GM19372 (cell line): ENCODE measurements at regions not wholly inside any gene's neighbourhood (a gene's known extent, or its start where the extent isn't known, plus 50 kb on each side); places are given as distances from the start of the nearest gene placed in this dataset.
"Not testable (repeated sequence)": the region's sequence is repeated elsewhere in the genome, so short reads cannot be mapped to it uniquely, and the experiment has no call there.

ENCODE experiments used
- ATAC-seq: cut with Tn5 transposase; IDR thresholded peaks from one replicate; pipeline ENCODE4 v1.9.1; 2021; ENCODE audit warnings: mild to moderate bottlenecking, low read depth, moderate library complexity; ENCODE audit not compliant: unreplicated experiment

DNA sequence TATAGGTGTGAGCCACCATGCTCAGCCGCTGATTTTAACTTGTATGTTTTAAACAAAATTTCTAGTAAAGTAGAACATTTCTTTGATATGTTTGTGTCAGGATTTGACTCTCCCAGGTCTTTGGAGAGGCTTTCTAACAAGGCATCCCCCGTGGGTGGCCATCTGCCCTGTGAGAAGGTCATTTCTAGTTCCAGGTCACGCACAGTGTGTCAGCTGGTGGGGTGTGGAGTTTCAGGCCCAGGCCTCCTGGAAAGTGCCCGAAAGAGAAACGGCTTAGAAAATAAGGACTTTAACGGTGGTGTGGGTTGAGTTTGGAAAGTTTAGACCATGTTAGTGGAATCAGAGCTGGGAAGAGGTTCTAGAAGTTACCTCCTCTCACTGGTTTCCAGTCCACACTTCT is 61.0 kb downstream of the SPDYE17 start:
- ATAC-seq: not testable (repeated sequence)

DNA sequence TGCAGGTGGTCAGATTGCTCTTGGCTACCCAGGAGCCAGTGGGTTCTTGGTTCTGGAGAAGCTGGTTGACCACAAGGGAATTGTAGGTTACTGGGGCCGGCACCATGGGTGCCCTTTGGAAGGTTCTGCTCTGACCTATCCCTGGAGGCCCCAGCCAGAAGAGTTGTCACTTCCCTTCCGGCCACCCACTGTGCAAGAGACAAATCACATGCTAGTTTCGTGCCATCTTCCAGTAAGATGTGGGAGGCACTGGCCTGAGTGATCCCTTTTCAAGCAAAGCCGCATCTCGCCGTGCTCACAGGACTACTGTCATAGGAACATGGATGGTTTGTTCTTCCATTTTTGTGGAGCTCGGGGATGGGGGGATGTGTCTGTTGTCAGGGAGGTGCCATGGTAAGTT is 62.3 kb downstream of the SPDYE17 start:
- not testable (repeated sequence) for ATAC-seq

DNA sequence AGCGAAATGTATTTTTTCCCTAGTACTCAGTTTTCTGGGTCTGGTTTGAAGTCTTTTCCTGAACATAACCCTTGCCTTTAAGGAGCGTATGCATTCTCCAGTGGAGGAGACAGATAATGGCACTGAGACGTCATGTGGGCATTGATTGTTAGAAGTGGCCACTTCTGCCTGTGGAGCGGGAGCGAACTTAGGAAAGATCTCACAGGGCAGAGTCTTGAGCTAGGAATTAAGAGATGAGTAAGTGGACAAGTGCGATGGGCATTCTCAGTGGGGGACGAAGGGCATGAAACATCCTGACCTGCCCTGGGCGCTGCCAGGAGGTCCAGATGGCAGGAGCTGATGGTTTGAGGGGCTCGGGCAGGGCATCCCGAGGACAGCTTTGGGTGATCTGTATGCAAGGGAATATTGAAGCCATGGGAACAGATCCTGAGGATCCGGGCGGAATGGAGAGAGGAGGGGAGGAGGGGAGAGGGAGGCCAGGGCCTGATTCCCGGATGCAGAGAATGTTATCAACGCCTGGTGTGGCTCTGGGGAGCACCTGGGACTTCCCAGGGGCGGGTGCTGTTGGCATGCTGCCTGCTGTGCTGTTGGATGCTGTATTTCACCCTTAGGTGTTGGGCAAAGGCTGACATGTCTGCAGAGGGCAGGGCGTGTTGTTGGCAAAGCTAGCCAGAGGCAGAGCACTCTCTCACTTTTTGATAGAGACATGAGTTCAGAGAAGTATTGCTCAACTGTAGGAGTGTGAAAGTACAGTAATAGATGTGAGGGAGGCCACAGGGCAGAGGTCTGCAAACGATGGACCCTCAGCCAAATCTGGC is 66.2 kb downstream of the SPDYE17 start:
- ATAC-seq: not testable (repeated sequence)

DNA sequence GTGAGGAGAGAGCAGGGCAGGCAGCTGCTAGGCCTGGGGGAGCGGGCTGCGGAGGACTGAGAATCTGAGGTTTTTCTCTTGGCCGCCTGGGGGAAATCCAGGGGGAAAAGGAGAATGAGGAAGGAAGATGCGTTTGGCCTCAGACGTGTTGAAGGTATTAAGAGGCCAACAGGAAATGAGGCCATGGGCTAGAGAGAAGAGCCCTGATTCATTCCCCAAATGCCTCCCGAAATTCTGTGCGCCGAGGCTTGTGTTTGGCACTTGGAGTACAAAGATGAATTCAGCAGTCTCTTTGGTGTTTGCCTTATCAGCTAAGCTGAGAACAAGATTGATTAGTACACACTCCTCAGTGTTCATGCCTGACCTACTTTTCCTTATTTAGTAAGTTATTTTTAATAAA is 68.1 kb downstream of the SPDYE17 start:
- ATAC-seq: not testable (repeated sequence)

DNA sequence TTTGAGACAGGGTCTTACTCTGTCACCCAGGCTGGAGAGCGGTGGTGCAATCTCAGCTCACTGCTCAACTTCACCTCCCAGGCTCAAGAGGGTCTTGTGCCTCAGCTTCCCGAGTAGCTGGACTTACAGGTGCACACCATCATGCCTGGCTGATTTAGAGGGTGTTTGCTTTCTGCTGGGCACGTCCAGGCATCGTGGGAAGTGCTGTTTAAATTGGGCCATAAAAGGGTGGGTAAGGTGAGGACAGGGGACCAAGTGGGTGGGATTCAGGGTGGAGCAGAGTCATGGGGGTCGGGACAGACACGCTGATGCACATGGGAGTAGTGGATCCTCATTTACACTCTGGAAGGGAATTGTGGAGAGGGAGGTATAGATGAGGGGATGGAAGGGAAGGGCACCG is 69.1 kb downstream of the SPDYE17 start:
- ATAC-seq: not testable (repeated sequence)

DNA sequence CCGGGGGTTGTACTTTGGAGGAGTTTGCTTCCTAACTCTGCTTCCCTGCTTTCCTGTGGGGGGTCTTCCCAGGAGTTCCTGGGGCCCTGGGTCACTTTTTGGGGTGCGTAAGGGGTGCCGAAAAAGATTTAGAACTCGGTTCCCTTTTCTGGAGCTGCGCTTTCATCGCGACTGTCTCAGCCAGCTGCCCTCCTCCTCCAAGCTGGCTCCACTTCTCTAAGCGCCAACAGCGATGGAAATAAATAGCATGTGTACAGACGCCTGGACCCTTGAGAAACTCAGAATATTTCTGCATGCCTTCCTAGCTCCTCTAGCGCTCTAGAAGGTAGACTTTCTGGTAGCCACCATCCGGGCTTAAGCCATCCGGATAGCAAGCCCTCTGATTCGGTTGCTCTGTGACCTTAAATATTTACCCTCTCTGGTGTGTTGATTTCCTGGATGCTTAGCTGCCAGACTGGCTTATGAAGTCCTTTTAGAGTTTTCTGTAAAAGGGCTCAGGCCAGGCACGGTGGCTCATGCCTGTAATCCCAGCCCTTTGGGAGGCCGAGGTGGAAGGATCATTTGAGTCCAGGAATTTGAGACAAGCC is 71.7 kb downstream of the SPDYE17 start:
- not testable (repeated sequence) for ATAC-seq

DNA sequence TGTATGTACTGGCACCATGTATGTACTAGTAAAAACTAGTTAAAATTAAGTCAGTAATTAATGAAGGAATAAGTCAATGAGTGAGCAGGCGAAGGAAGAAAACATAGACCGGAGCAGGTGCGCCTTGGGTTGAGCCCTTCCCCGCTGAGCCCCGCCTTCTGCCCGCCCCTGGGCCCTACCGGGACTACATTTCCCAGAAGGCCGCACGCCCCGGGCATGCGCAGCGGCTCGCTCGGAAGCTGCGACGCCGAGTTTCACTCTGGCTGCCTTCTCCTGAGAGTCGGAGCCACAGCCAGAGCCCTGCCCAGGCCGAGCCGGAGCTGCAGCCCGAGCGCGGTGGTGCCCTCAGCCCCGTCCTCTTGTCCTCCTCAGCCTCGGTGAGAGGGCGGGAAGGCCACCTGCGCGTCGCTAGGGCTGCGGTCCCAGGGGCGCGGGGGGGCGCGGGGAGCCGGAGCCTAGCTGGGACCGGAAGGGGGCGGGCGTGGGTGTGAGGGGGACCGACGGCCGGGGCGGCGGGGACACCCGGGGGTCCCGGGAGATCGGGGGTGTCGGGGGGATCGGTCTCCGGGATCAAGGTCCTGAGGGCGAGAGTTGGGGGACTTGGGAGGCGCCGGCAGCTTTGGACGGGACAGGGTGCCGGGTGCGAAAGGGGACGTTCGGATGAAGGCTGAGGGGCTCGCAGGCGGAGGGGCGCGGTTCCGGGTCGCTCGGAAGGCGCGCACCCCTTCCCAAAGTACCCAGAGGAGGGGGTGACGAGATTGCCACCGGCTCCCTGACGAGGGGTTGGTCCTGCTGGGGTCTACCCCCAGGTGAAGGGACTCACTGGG is 72.4 kb downstream of the SPDYE17 start:
- ATAC-seq: peak; percentile 99

DNA sequence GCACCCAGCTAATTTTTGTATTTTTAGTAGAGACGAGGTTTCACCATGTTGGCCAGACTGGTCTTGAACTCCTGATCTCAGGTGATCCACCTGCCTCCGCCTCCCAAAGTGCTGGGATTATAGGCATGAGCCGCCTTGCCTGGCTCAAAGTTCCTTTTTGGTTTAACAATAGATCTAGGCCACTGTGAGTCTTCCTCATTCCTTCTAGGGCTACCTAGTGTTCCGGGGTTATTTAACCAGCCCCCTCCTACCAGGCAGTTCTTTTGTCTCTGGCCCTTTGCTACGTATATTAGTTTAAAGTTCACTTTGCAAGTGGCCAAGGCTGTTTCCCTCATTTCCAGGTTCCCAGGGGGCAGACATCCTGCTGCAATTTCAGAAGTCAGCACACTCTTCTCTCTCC is 75.6 kb downstream of the SPDYE17 start:
- ATAC-seq: not testable (repeated sequence)

DNA sequence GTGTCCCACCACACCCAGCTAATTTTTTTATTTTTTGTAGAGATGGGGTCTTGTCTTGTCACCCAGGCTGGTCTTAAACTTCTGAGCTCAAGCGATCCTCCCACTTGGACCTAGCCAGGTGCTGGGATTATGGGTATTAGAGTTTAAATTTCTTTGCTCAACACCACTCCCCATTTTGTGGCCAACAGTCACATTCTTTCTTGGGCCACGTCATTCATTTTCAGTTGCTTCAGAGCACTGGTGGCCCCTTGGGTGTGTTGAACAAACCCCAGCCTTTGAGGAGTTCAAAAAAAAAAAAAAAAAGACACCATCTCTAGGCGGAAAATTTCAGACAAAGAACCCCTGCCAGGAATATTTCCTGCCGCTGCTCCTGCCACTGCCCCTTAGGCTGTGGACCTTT is 77.0 kb downstream of the SPDYE17 start:
- ATAC-seq: not testable (repeated sequence)

DNA sequence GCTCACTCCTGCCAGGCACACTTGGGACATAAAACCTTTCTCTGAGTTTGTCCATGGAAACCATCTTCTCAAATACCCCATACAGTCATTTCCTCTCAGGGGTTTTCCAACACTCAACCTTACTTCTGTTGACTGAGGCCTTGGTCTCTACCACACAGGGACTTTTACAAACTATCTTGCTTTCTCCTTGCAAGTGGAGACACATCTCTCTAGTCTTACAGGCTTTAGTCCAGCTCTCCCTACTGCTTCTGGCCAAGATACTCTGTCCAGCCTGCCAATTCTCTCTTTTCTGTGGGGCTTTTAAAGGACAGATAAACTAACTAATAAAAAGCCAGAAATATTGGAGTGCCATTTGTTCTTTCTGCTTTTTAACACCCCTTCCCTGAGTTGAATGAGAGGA is 87.6 kb downstream of the SPDYE17 start:
- ATAC-seq: peak; percentile 55

DNA sequence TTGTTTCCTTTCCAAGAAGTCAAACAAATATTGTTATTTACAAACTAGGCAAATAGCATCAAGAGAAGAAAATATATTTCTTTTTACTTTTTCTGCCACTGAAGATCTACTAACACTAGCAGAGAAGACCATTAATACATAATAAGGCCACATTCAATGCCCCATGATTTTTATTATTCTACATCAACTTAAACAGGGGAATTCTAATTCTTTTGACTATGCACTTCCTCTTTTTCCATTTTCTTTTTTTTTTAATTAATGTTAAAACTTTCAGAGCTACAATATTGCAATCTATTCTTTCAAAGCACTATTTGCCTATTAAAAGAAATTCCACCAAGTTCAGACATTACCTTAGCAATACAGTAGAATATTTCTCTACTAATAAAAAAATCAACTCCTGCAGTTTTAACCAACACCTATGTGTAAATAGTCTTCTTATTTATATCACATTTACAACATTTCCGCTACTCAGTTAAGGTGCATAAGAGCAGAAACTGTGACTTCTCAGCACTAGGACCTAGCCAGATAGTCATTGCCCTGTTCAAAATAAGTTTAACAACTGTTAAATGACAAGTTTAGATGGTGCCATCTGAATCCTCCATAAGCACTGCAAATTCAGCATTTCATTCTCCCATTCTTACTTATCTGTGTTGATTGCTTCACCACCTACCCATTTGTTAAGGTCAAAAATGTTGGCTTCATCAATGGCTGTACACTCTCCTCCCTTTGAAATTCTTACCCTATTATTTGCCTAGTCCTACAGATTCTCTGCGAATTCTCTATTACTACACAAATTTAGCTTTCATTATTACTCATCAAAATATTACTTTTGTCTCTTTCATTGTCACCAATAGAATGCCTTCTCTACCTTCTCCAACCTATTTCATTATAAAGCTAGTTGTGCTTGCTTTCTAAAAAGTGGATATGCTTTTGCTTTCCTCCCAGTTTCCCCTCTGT is 90.1 kb downstream of the SPDYE17 start:
- ATAC-seq: not testable (repeated sequence)

DNA sequence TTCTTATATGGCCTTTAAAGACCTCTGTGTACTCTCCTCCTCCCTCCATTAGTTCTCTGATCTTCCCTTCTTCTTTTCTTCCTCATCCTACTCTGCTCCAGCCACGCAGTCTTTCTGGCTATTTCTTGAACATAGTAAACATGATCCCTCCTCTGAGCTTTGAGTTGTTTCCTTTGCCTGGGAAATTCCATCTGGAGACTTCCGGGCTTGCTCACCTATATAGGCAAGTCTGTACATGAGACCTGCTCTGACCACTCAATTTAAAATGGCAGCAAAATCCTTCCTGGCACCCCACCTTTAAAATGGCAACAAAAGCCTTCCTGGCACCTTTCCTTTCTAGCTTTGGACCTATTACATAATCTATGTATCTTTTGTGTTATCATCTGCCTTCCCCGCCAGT is 94.4 kb downstream of the SPDYE17 start:
- not testable (repeated sequence) for ATAC-seq

DNA sequence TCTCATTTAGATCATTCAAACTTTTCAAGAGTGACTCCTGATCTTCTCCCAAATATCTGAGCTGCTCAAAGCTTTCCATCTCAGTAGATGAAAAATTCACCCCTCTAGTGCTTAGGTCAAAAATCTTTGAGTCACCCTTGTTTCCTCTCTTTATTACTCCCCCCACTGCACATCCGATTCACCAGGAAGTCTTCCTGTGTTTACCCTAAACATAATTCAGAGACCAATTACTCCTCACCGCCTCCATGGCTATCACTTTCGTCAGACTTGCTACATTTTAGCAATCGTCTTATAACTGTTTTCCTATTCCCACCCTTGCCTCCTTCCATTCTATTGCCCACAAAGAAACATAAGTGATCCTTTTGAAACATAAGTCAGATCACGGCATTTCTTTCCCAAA is 94.8 kb downstream of the SPDYE17 start:
- not testable (repeated sequence) for ATAC-seq

DNA sequence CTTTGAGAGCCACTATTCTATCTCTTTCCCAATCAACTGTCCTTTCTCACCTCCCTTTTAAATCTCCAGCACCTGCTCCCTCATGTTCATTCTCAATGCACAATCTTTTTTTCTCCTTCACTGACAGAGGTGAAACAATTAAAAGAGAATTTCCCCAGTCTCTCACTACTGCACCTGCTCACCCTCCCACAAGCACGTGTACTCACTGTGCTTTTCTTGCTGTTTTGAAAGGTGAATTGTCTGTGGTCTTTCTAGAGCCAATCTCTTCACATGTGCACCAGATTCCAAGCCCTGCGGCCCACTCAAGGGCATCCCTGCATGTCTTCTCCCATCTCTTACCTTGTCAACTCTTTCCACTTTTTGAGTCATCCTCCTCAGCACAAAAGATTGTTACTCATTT is 95.8 kb downstream of the SPDYE17 start:
- ATAC-seq: not testable (repeated sequence)

DNA sequence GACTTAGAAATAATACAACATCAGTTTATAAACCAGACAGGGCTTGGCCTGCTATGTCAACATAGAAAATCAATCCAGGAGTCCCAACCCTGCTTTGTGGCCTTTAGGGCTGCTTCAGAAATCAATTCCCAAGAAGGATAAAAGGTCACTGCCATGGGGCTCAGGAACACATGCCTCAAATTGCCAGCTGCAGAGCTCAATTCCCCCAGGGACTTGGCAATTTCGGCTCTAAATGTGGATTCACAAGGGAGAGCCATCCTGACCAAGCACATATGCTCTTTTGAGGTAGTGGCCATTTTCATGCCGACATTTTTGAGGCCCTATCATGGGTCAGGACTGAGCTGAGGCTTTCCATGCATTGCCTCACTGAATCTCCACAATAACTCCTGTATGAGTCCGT is 97.5 kb downstream of the SPDYE17 start:
- not testable (repeated sequence) for ATAC-seq

DNA sequence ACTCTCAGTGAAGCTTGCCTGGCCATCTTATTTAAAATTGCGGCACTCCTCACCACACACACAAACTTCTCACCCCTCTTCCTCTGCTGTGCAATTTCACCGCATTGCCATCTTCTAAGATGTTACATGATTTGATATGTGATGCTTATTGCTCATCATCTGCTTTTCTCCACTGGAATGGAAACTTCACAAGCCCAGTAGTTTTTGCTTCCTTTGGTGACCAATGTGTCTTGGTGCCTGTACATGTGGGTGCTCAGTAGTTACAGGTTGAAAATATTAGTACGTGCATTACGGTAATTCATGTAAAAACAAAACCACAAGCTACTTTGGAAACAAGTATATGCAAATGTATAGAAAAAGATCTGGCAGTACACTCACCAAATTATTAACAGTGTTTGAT is 99.2 kb downstream of the SPDYE17 start:
- not testable (repeated sequence) for ATAC-seq

DNA sequence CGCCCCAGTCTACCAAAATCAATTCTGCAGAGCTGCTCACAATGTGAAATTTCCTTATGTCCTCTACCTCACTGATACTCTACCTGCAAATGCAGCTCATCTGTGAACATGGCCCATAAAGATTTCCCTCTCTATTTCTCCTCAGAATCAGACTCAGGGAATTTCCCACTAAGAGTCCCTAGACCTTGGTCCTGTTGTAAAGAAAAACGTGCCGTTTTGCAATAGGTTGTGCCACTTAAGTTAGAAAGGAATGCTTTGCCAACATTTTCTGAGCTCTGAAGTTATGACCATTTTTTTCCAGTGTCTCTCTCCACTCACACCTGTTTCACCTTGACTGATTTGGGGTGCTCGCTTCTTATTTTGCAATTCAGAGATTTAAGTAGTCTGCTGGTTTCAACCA is 100.7 kb downstream of the SPDYE17 start:
- not testable (repeated sequence) for ATAC-seq

DNA sequence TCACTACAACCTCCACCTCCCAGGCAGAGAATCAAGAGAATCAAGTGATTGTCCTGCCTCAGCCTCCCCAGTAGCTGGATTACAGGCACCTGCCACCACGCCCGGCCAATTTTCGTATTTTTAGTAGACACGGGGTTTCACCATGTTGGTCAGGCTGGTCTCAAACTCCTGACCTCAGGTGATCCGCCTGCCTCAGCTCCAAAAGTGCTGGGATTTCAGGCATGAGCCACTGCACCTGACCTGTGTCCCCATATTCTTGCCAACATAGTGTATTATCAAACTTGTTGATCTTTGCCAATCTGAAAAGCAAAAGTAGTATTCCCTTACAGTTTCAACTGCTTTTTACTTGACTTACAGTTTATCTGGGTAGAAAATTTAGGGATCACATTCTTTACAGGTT is 101.7 kb downstream of the SPDYE17 start:
- ATAC-seq: not testable (repeated sequence)

DNA sequence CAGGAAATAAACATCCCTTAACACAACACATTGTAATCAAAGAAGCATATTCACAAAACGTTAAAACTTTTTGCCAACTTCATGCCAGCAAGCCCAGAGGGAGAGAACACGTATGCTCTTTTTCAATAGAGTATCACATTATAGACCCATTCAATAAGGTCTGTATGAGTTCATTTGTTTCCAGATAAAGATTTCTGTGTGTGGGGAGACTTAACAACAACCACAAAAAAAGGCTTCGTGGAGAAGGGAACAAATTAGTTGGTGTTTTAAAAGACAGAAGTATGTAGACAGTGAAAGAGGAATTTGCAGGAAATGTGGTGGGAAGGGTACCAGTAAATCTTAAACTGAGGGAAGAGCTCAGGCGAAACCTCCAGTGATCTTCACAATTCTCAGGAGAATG is 103.4 kb downstream of the SPDYE17 start:
- ATAC-seq: not testable (repeated sequence)
